Liver (tissue), 3 donors: ENCODE measurements at regions not wholly inside any gene's neighbourhood (a gene's known extent, or its start where the extent isn't known, plus 50 kb on each side); places are given as distances from the start of the nearest gene placed in this dataset.

Experiments used
- ATF3 ChIP-seq: IDR thresholded peaks from 2 replicates; pipeline ENCODE4 v1.6.1; 2016; ENCODE audit warnings: antibody characterized with exemption
- CTCF ChIP-seq: fragments of 150-350 bp; IDR thresholded peaks from 2 replicates; pipeline ENCODE4 v1.5.1; 2017; ENCODE audit warnings: improper control_type of control experiment, low read depth, low read length; ENCODE audit not compliant: missing input control
- EGR1 ChIP-seq, 2 donors: IDR thresholded peaks; 2 replicates each; pipeline ENCODE4 v1.6.1; 2016 to 2018; ENCODE audit warnings: antibody characterized with exemption in 2 of 2, low read depth in 2 of 2
- FOXA1 ChIP-seq: IDR thresholded peaks from 2 replicates; pipeline ENCODE4 v1.6.1; 2016; ENCODE audit warnings: antibody characterized with exemption
- GABPA ChIP-seq, 2 donors: IDR thresholded peaks in 1 of 2; conservative IDR thresholded peaks in 1 of 2; 2 replicates each; pipeline ENCODE4 v1.6.1; 2016; ENCODE audit warnings: antibody characterized with exemption in 2 of 2, mild to moderate bottlenecking in 1 of 2, moderate library complexity in 1 of 2
- JUND ChIP-seq, 2 donors: IDR thresholded peaks; 2 replicates each; pipeline ENCODE4 v1.6.1; 2016; ENCODE audit warnings: antibody characterized with exemption in 2 of 2
- MAX ChIP-seq: IDR thresholded peaks from 2 replicates; pipeline ENCODE4 v1.6.1; 2016; ENCODE audit warnings: antibody characterized with exemption
- NR2F2 ChIP-seq: IDR thresholded peaks from 2 replicates; pipeline ENCODE4 v1.6.1; 2016; ENCODE audit warnings: antibody characterized with exemption
- REST ChIP-seq: IDR thresholded peaks from 2 replicates; pipeline ENCODE4 v1.6.1; 2016; ENCODE audit warnings: antibody characterized with exemption, mild to moderate bottlenecking
- RXRA ChIP-seq, 2 donors: IDR thresholded peaks; 2 replicates each; pipeline ENCODE4 v1.6.1; 2017 to 2018; ENCODE audit warnings: antibody characterized with exemption in 2 of 2, mild to moderate bottlenecking in 1 of 2
- SP1 ChIP-seq: IDR thresholded peaks from 2 replicates; pipeline ENCODE4 v1.6.1; 2018; ENCODE audit warnings: antibody characterized with exemption, mild to moderate bottlenecking
- TAF1 ChIP-seq: conservative IDR thresholded peaks from 2 replicates; pipeline ENCODE4 v1.6.1; 2016; ENCODE audit warnings: antibody characterized with exemption, mild to moderate bottlenecking
- YY1 ChIP-seq: IDR thresholded peaks from 2 replicates; pipeline ENCODE4 v1.6.1; 2016; ENCODE audit warnings: antibody characterized with exemption, mild to moderate bottlenecking
- donor health status: healthy.
- donor health status: healthy.

- TF ChIP-seq CTCF = no peak
- no peak for TF ChIP-seq YY1
- TF ChIP-seq RXRA (IDR thresholded peaks at IDR 0.05) = no peak
- no peak for TF ChIP-seq ATF3
- TF ChIP-seq EGR1 (IDR thresholded peaks at IDR 0.05; ENCODE audit: low read depth in 2 of 2) = no peak
- no peak for TF ChIP-seq JUND (IDR thresholded peaks at IDR 0.05)
- TF ChIP-seq TAF1 = no peak
- TF ChIP-seq FOXA1 = no peak
- TF ChIP-seq REST = no peak
- TF ChIP-seq MAX = no peak
- no peak for TF ChIP-seq NR2F2
- no peak for TF ChIP-seq SP1
- TF ChIP-seq GABPA (IDR thresholded peaks at IDR 0.05 in 1 of 2, conservative IDR thresholded peaks at IDR 0.05 in 1 of 2) = no peak
These were observed 231.3 kb upstream of the ARHGEF26 start for GRCh38 chr3:153889905-153890334.
